ENCODE measurements at regions not wholly inside any gene's neighbourhood (a gene's known extent, or its start where the extent isn't known, plus 50 kb on each side); places are given as distances from the start of the nearest gene placed in this dataset.

- ChIA-PET CTCF (no interaction called here), POLR2A (no interaction called here)
- Histone ChIP-seq H3K36me3 (ENCODE audit: control insufficient read depth, insufficient read depth, low read length) (no peaks in the 10 kb centered on the region), H3K4me3 (ENCODE audit: low read depth, low read length) (no peak overlapping the region), H3K27me3 (ENCODE audit: control insufficient read depth, insufficient read depth, low read length) (no peaks in the 10 kb centered on the region)
- TF ChIP-seq, protein P1, sequence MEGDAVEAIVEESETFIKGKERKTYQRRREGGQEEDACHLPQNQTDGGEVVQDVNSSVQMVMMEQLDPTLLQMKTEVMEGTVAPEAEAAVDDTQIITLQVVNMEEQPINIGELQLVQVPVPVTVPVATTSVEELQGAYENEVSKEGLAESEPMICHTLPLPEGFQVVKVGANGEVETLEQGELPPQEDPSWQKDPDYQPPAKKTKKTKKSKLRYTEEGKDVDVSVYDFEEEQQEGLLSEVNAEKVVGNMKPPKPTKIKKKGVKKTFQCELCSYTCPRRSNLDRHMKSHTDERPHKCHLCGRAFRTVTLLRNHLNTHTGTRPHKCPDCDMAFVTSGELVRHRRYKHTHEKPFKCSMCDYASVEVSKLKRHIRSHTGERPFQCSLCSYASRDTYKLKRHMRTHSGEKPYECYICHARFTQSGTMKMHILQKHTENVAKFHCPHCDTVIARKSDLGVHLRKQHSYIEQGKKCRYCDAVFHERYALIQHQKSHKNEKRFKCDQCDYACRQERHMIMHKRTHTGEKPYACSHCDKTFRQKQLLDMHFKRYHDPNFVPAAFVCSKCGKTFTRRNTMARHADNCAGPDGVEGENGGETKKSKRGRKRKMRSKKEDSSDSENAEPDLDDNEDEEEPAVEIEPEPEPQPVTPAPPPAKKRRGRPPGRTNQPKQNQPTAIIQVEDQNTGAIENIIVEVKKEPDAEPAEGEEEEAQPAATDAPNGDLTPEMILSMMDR (IDR thresholded peaks at IDR 0.05; ENCODE audit: insufficient read depth, low read depth, low read length) = no peak
- no peak for DNase-seq (ENCODE audit: low read depth)
Measured at GRCh38 chr13:38283346-38283745, 66.3 kb upstream of the UFM1 start.

DNA sequence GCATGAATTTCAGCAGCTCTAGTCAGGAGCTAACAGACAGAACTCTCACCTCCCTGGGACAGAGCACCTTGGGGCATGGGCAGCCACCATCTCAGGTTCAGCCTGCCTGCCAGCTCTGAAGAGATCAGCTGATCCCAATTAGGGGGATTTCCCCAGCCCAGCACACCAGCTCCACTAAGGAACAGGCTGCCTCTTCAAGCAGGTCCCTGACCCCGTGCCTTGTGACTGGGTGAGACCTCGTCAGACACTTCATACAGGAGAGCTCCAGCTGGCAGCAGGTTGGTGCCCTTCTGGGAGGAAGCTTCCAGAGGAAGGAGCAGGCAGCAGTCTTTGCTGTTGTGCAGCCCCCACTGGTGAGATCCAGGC lies 84.5 kb upstream of the UFM1 start:
- Histone ChIP-seq H3K27me3 (ENCODE audit: control insufficient read depth, insufficient read depth, low read length) (no peaks in the 10 kb centered on the region), H3K36me3 (ENCODE audit: control insufficient read depth, insufficient read depth, low read length) (no peaks in the 10 kb centered on the region), H3K4me3 (ENCODE audit: low read depth, low read length) (no peak overlapping the region)
- TF ChIP-seq, protein P1 (IDR thresholded peaks at IDR 0.05; ENCODE audit: insufficient read depth, low read depth, low read length) = no peak
- ChIA-PET CTCF (no interaction called here), POLR2A (no interaction called here)
- no peak for DNase-seq (ENCODE audit: low read depth)

DNA sequence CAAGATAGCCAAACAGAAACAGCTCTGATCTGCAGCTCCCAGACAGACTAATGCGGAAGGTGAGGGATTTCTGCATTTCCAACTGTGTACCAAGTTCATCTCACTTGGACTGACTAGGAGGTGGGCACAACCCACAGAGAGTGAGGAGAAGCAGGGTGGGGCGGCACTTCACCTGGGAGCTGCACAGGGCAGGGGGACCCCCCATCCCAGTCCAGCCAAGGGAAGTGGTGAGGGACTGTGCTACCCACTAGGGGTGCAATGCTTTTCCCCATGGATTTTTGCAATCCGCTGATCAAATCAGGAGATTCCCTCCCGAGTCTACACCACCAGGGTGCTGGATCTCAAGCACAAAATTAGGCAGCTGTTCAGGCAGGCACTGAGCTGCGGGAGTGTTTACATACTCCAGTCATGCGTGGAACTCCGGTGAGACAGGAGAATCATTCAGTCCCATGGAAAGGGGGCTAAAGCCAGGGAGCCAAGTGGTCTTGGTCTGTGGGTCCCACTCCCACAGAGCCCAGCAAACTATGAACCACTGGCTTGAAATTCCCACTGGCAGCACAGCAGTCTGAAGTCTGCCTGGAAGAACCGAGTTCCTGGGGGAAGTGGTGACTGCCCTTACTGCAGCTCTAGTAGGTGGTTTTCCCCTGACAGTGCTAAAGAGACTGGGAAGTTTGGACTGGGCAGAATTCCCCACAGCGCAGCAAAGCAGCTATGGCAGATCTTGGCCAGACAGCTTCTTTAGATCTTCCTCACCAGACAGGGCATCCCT lies 85.1 kb upstream of the UFM1 start:
- no peak overlapping the region for H3K4me3 ChIP-seq (ENCODE audit: low read depth, low read length)
- H3K36me3 ChIP-seq (ENCODE audit: control insufficient read depth, insufficient read depth, low read length) = no peaks in the 10 kb centered on the region
- H3K27me3 ChIP-seq (ENCODE audit: control insufficient read depth, insufficient read depth, low read length) = no peaks in the 10 kb centered on the region
- TF ChIP-seq, protein P1 (IDR thresholded peaks at IDR 0.05; ENCODE audit: insufficient read depth, low read depth, low read length) = no peak
- DNase-seq (ENCODE audit: low read depth) = no peak
- ChIA-PET CTCF (no interaction called here), POLR2A (no interaction called here)

GRCh38 chr13:38262211-38262610 lies 87.4 kb upstream of the UFM1 start:
- ChIA-PET POLR2A (no interaction called here), CTCF (no interaction called here)
- Histone ChIP-seq H3K36me3 (ENCODE audit: control insufficient read depth, insufficient read depth, low read length) (no peaks in the 10 kb centered on the region), H3K27me3 (ENCODE audit: control insufficient read depth, insufficient read depth, low read length) (no peaks in the 10 kb centered on the region), H3K4me3 (ENCODE audit: low read depth, low read length) (no peak overlapping the region)
- TF ChIP-seq, protein P1 (IDR thresholded peaks at IDR 0.05; ENCODE audit: insufficient read depth, low read depth, low read length) = no peak
- no peak for DNase-seq (ENCODE audit: low read depth)

DNA sequence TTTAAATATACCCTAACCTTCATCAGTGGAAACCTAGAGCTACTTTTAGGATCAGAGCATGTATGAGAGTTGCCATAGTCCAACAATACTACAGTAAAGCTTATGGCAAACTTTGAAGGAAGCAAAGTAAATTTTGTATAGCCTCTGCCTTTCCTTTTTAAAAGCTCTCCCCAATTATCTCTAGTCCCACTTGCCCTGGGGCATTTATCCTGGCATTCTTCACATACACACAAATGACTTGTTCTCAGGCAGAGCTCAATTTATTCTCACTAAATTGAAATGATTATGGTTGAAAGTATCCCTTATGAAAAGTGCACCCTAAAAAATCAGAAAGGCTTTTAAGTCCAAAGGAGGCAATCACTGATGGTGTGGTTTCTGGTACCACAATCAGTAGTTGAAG lies 94.1 kb upstream of the UFM1 start:
- POLR2A ChIA-PET = no interaction called here
- H3K4me3 ChIP-seq (ENCODE audit: low read depth, low read length) = no peak overlapping the region
- no peaks in the 10 kb centered on the region for H3K27me3 ChIP-seq (ENCODE audit: control insufficient read depth, insufficient read depth, low read length)
- no peak for DNase-seq (ENCODE audit: low read depth)
- CTCF ChIA-PET = no interaction called here
- TF ChIP-seq, protein P1 (IDR thresholded peaks at IDR 0.05; ENCODE audit: insufficient read depth, low read depth, low read length) = no peak
- no peaks in the 10 kb centered on the region for H3K36me3 ChIP-seq (ENCODE audit: control insufficient read depth, insufficient read depth, low read length)

All from BJ (cell line).